Neural progenitor cell (in vitro differentiated cells): ENCODE measurements at regions not wholly inside any gene's neighbourhood (a gene's known extent, or its start where the extent isn't known, plus 50 kb on each side); places are given as distances from the start of the nearest gene placed in this dataset.

Source experiments
- EZH2 ChIP-seq: fragments of 200-600 bp; sonication (generic); IDR thresholded peaks from 2 replicates; pipeline ENCODE4 v1.6.1; 2017; ENCODE audit warnings: antibody characterized with exemption, mild to moderate bottlenecking, moderate library complexity
- EZH2phosphoT487 ChIP-seq: fragments of 200-600 bp; sonication (generic); IDR thresholded peaks from 2 replicates; pipeline ENCODE4 v1.6.1; 2017; ENCODE audit warnings: antibody characterized with exemption
- TF ChIP-seq, protein P1 (sequence below): fragments of 200-600 bp; sonication (generic); IDR thresholded peaks from 2 replicates; pipeline ENCODE4 v1.5.1; 2017; ENCODE audit warnings: antibody characterized with exemption, mild to moderate bottlenecking

DNA sequence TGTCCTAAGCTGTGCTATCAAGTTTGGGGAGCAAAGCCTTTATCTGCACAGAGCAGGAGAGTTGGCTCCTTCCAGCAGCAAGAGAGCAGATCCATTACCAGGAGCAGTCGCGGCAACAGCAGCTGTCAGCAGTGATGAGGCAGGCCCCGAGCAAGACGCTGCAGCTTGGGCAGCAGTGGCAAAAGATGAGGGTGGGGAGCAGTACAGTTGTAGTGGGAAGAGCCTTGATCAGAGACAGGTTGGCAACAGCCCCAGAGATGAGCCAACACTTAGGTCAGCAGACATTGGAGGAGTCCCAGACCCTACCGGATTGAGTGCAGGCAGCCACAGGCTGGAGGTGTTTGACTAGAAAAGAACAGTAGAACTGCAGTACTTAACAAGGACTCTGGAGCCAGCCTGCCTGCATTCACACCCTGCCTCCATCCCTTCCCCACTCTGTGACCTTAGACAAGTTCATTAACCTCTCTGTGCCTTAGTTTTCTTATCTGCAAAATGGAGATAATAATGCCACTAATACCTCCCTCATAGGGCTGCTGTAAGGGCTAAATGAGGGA lies 117.1 kb upstream of the SERTAD2 start:
- TF ChIP-seq, protein P1, sequence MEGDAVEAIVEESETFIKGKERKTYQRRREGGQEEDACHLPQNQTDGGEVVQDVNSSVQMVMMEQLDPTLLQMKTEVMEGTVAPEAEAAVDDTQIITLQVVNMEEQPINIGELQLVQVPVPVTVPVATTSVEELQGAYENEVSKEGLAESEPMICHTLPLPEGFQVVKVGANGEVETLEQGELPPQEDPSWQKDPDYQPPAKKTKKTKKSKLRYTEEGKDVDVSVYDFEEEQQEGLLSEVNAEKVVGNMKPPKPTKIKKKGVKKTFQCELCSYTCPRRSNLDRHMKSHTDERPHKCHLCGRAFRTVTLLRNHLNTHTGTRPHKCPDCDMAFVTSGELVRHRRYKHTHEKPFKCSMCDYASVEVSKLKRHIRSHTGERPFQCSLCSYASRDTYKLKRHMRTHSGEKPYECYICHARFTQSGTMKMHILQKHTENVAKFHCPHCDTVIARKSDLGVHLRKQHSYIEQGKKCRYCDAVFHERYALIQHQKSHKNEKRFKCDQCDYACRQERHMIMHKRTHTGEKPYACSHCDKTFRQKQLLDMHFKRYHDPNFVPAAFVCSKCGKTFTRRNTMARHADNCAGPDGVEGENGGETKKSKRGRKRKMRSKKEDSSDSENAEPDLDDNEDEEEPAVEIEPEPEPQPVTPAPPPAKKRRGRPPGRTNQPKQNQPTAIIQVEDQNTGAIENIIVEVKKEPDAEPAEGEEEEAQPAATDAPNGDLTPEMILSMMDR = no peak
- TF ChIP-seq EZH2phosphoT487 (no peak), EZH2 (no peak)
